Fibroblast of mammary gland (primary cell): ENCODE measurements at regions not wholly inside any gene's neighbourhood (a gene's known extent, or its start where the extent isn't known, plus 50 kb on each side); places are given as distances from the start of the nearest gene placed in this dataset.

Source experiments
- DNase-seq: peaks from one replicate; pipeline ENCODE4 v3.0.0-alpha.2; 2010; ENCODE audit warnings: low read depth
- H3K4me3 ChIP-seq: 2 replicates; pipeline ENCODE4 v1.5.1; 2011; ENCODE audit warnings: low read depth, mild to moderate bottlenecking, low read length, moderate library complexity; ENCODE audit not compliant: control insufficient read depth
- TF ChIP-seq, protein P1 (sequence below): conservative IDR thresholded peaks from 2 replicates; pipeline ENCODE4 v1.5.1; 2011; ENCODE audit warnings: low read depth, low read length, inconsistent platforms; ENCODE audit not compliant: control insufficient read depth, insufficient read depth

DNA sequence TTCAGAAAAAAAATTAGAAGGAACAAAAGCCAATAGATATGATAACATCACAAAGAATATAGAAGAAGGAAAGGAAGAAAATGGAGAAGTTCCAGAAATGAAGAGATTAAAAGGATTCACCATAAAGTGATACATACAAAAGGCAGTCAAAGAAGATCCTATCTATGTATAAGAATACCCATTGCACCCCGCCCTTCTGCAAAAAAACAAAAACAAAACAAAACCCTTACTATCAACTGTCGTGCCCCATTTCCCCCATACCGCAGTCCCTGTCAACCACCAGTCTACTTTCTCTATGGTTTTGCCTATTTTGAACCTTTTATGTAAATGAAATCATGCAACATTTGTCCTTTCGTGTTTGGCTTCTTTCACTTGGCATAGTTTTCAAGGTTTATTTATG lies 385.6 kb downstream of the PRDM5 start:
- H3K4me3 ChIP-seq = no peak overlapping the region
- TF ChIP-seq, protein P1, sequence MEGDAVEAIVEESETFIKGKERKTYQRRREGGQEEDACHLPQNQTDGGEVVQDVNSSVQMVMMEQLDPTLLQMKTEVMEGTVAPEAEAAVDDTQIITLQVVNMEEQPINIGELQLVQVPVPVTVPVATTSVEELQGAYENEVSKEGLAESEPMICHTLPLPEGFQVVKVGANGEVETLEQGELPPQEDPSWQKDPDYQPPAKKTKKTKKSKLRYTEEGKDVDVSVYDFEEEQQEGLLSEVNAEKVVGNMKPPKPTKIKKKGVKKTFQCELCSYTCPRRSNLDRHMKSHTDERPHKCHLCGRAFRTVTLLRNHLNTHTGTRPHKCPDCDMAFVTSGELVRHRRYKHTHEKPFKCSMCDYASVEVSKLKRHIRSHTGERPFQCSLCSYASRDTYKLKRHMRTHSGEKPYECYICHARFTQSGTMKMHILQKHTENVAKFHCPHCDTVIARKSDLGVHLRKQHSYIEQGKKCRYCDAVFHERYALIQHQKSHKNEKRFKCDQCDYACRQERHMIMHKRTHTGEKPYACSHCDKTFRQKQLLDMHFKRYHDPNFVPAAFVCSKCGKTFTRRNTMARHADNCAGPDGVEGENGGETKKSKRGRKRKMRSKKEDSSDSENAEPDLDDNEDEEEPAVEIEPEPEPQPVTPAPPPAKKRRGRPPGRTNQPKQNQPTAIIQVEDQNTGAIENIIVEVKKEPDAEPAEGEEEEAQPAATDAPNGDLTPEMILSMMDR = no peak
- DNase-seq = no peak

- no peak overlapping the region for H3K4me3 ChIP-seq
- TF ChIP-seq, protein P1 = no peak
- DNase-seq = no peak
These were observed 394.1 kb downstream of the PRDM5 start for GRCh38 chr4:120528428-120528827.

DNA sequence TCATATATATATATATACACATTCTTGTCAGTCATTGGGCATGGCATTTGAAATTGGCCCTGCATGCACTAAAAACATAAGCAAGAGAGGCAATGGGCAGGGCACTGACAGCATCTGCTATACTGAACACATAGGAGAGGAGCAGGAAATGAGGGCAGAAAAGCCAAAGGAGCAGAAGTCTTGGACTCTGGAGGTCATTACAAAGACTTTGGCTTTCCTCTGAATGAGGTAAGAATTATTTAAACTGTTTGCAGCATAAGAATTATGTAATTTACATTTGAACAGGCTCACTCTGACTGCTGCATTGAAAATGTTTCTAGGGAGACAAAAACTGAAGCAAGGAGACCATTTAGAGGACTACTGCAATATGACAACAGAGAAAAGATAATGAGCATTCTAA lies 396.5 kb downstream of the PRDM5 start:
- H3K4me3 ChIP-seq = no peak overlapping the region
- TF ChIP-seq, protein P1 = no peak
- no peak for DNase-seq

- TF ChIP-seq, protein P1 = no peak
- H3K4me3 ChIP-seq = no peak overlapping the region
- no peak for DNase-seq
These were observed 397.4 kb downstream of the PRDM5 start for GRCh38 chr4:120525106-120525505.

DNA sequence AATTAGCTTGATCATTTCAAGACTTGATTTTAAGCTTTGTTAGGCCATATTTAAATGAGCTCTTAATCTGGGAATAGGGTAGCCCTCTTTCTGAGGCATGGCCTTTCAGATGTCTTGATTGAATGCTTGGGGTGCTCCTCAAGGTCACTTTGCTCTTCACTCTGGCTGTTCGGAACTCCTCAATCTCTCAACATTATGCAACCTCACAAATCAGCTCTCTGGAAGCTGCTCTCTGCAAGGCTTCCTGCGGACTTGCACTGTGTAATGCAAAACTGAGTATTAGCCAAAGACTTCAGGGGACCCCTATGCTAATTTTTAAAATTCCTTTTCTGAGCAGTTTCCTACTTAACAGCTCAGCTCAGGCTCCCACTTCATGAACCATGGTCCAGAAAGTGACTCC lies 398.3 kb downstream of the PRDM5 start:
- TF ChIP-seq, protein P1 = no peak
- no peak for DNase-seq

DNA sequence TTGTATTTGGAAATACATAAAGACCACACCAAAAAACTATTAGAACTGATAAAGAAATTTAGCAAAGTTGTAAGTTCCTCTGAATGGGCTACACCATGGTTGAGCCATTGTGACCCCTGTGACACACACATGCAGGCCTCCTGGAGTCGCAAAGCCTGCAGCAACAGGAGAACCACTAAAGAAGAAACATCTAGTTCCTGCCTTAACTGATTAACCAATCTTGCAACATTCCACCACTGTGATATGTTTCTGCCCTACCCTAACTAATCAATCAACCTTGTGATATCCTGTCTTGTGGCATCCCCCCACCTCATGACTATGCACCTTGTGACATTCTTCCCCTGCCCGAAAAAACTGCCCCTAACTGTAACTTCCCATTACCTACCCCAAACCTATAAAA lies 401.8 kb downstream of the PRDM5 start:
- no peak for DNase-seq
- no peak overlapping the region for H3K4me3 ChIP-seq
- TF ChIP-seq, protein P1 = no peak

More for the DNA sequence above, 398.3 kb downstream of the PRDM5 start:
- no peak overlapping the region for H3K4me3 ChIP-seq

DNA sequence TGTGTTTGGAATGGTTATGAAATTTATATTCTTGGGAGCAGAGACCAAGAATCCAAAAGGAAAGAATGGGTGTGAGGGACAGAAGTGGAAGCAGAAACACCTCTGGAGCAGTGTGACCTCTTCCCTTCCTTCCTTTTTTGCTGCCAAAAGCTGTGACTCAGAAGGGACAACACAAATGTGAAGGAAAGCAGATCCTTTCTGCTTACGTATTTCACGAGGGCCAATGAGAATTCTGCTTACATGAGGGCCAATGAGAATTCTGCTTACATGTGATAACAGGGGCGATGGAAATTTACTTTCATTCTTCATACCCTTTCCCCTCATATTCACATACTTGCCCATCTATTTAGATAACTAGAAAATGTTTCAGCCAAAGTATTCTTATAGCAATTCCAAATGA lies 404.6 kb downstream of the PRDM5 start:
- no peak overlapping the region for H3K4me3 ChIP-seq
- TF ChIP-seq, protein P1 = no peak
- peak; percentile 91 for DNase-seq
